A549 (cell line): ENCODE measurements at regions not wholly inside any gene's neighbourhood (a gene's known extent, or its start where the extent isn't known, plus 50 kb on each side); places are given as distances from the start of the nearest gene placed in this dataset.

Experiments used
- BHLHE40 ChIP-seq: IDR thresholded peaks from 2 replicates; pipeline ENCODE4 v1.6.1; 2012; ENCODE audit warnings: low read depth, low read length, inconsistent platforms
- CTCF ChIP-seq: fragments of >200 bp; sonication (Bioruptor Twin); formaldehyde crosslinking; IDR thresholded peaks from 3 replicates; pipeline ENCODE4 v1.5.1; 2016
- EP300 ChIP-seq, 2 experiments: fragments of >200 bp; sonication (Bioruptor Twin); formaldehyde crosslinking; IDR thresholded peaks; 2 replicates in 1 of 2; 3 replicates in 1 of 2; pipeline ENCODE4 v1.6.1; 2016 to 2017
- MAFK ChIP-seq: fragments of 450-650 bp; IDR thresholded peaks from 2 replicates; pipeline ENCODE4 v1.6.1; 2014; ENCODE audit not compliant: partially characterized antibody
- MYC ChIP-seq: IDR thresholded peaks from 2 replicates; pipeline ENCODE4 v1.6.1; 2012; ENCODE audit warnings: mild to moderate bottlenecking, inconsistent platforms, low read length, improper control_type of control experiment, borderline replicate concordance
- POLR2A ChIP-seq: IDR thresholded peaks from 2 replicates; pipeline ENCODE4 v1.6.1; 2012; ENCODE audit warnings: mild to moderate bottlenecking, low read length
- ZFP36 ChIP-seq: fragments of 450-650 bp; IDR thresholded peaks from 2 replicates; pipeline ENCODE4 v1.6.1; 2014; ENCODE audit warnings: borderline replicate concordance; ENCODE audit not compliant: partially characterized antibody

- no peak for TF ChIP-seq MYC
- no peak for TF ChIP-seq CTCF
- TF ChIP-seq POLR2A: no peak
- TF ChIP-seq MAFK: no peak
- TF ChIP-seq ZFP36: no peak
- TF ChIP-seq BHLHE40: no peak
- no peak for TF ChIP-seq EP300 (IDR thresholded peaks at IDR 0.05)
These were observed 176.2 kb downstream of the CYP26B1 start for GRCh38 chr2:71971493-71971892.
